HG03565 (cell line): ENCODE measurements at regions not wholly inside any gene's neighbourhood (a gene's known extent, or its start where the extent isn't known, plus 50 kb on each side); places are given as distances from the start of the nearest gene placed in this dataset.

Source experiments
- ATAC-seq: cut with Tn5 transposase; IDR thresholded peaks from one replicate; pipeline ENCODE4 v1.9.1; 2021; ENCODE audit warnings: mild to moderate bottlenecking, moderate library complexity; ENCODE audit not compliant: unreplicated experiment

DNA sequence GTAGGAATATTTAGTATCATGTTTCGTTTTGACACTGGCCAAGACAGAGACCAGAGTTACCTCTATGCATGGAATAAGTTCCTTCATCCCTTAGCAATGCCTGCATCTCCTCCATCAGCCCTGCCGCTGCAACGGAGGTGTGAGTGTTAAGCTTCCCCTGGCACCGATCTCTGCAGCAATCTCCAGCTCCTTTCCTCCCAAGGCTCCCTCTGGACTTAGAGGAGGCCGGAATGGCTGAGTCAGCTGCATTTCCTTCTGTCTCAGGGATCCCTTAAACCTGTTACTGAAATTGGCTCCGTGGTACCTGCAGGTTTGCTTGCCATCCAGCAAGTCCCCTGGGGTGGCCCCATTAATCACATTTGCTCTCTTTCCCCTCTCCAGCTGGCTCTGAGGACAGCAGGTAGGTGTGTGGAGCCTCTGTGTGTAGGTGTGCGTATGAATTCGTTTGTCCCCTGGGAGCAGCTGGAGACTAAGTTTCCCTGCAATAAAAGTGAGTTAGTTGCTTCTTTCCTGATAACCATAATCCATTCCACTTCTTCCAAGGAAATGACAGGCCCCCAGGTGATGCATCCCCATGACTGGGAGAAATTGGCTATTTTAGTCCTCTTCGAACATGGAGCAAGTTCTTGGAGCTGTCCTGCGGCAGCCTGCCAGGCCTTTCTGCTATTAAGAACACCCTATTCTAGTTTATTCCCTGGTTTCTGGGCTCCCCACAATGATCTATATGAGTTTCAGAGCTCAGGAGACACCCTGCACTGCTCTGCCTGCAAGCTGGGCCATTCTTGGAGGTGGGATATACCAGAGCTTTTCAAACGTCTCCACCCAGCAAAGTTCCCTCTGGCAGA is 457.2 kb upstream of the CADM1 start:
- ATAC-seq, result no peak

DNA sequence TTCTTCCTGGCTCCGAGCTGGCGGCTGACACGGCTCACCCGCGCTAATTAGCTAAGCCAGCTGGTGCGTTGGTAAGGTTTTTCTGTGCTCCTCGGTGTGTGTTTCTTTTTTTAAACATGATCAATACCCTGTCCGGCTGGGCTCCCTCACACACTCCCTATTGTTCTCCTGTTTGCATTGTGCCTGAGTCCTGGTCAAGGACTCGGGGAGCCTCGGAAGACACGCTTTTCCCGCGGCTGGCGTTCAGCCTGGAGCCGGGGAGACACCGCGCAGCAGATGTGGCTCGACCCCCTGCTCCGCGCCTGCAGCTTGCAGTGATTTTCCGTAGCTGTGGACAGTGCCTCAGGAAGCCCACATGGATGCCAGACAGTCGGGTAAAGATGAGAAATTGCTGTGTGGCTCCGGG is 454.9 kb upstream of the CADM1 start:
- no peak for ATAC-seq

DNA sequence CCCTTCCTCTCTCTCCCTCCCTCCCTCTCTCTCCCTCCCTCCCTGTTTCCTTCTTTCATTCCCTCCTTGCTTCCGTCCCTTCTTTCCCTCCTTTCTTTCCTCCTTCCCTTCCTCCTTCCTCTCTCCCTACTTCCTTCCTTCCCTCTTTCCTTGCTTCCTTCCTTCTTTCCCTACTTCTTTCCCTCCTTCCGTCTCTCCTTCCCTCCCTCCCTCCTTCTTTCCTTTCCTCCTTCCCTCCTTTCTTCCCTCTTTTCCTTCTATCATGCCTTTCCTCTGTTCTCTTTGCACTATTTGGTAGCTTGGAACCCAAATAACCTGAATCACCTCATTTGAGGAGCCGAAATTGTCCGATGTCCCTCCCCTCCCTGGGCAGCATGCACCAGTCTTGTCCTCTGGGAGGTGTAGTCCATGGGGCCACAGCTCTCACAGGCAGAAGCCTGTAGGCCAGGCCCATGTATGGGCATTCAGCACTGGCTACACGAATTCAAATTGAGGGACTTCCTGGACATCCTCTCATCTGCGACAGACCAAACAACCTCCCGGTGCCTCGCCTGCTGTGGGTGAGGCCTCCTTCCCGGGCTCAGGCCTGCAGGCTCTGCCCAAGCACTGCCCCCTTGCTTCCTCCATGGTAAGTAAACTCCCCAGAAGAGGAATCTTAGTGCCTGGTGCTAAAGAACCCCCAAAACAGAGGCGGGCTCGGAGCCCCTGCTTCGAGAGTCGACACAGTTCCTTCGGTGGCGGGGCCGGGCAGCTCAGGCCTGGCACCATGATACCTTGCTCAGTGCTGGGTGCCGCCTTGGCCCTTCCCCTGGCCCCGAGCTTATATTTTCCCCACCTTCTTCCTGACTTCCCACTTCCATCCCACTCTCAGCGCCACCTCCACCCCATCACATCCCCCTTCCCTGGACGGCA is 454.1 kb upstream of the CADM1 start:
- no peak for ATAC-seq

- ATAC-seq, result no peak
Measured at GRCh38 chr11:115955803-115956202, 451.6 kb upstream of the CADM1 start.

- ATAC-seq, result no peak
Measured at GRCh38 chr11:115950660-115951059, 446.4 kb upstream of the CADM1 start.

- ATAC-seq, result no peak
Measured at GRCh38 chr11:115944596-115944995, 440.4 kb upstream of the CADM1 start.

DNA sequence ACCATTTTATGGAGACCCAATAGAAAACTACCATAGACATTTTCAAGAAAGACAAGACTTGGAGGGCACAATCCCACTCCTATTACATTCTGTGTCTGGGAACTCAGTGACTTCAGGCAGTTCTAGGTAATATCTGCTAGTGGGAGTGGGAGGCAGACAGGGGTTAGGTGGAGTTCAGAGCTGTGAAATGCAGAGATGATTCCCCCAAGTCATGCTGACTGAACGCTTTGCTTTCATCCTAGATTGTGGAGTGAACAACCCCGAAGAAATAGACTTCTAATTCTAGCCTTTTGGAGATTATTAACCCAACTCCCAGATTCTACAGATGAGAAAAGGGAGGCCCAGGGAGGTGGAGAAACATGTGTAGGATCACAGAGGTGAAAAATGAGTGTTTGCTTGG is 437.8 kb upstream of the CADM1 start:
- no peak for ATAC-seq

DNA sequence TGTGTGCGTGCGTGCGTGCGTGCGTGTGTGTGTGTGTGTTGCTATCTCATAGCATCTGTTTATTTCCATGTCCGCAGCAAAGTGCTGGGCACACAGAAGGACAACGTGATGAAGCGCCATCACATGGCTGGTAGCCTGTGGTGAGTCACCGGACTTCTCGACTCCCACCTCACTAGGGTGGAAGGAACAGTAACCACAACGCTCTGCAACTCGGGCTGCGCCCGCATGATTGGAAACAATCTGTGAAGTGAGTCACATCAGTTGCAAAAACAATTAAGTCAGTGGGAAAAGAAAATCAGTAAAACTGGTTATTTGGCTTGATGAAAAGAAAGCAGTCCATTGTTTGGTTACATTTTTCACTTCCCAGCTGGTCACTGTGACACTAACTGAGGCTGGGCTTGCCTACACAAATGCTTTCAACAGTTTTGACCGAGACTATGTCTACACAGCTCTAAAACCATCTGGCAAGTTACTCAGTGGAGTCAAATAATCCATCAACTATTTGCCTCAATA is 437.3 kb upstream of the CADM1 start:
- ATAC-seq, result no peak

GRCh38 chr11:115941044-115941443 is 436.8 kb upstream of the CADM1 start:
- no peak for ATAC-seq

DNA sequence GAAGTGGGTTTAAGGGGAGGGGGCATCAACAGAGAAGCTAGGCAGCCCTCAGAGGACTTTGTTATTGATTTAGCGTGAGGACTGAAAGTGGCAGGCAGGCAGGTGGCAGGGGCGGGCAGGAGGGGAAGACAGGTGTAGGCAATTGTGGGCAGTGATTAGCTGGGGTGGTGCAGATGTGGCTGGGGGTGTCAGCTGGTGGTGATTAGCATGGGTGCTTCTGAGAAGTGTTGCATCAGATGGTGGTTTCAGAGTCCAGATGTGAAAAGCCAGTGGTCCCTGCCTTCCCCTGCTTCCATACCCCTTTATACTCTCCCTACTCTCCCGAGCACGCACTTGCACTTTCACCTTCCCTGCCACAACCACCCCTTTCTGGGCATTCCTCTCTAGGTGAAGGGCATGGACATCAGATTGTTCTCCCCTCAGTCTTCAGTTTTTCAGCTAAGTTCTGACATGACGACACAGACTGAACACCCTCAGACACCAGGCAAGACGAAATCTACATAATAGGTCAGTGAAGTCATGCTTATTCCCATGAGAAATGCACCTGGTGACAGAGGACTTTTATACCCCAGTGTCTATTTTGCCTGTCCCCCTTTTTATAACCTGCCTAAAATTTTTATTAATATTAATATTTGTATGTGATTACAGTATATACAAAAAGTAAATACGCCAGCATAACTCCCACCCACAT is 435.7 kb upstream of the CADM1 start:
- no peak for ATAC-seq

GRCh38 chr11:115939104-115939730 is 435.0 kb upstream of the CADM1 start:
- no peak for ATAC-seq

DNA sequence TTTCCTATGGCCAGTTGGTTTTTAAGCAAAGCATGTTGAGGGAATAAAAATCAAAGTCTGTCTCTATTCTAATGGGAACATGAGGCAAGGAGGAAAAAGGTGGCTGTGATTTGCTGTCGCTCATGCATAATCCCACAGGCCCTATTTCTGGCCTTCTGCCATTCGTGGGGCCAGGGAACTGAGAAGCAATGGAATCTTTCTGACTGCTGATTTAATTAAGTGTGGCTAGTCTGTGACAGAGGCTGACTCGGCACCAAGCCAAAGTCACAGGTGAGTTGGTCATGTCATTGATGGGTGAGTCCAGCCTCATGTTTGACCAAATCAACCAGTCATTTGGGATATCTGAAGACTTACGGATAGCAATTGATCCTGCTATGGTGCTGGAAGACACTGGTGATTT is 429.3 kb upstream of the CADM1 start:
- ATAC-seq, result no peak

DNA sequence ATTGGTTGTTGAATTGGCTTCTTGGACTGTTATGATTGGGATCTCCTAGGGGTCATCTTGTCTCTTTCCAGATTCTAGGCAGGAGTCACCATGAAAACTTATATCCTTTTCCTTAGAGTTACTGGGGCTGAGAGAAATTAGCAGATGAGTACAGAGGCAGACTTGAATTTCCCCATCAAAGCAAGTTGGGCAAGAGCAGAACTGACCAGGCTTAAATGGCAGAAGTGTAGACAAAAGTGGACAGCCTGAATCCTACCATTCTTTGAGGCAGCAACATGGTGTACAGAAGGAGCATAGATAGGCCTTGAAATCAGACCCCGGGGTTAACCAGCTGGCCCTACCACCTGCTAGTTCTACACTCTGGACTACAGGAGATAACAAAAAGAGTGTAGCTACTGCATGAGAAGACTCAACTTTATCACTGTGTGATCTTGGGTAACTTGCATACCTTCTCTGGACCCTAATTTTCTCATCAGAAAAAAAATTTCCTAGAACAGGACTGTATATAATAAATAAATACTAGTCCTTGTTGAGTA is 427.4 kb upstream of the CADM1 start:
- ATAC-seq, result no peak

- ATAC-seq, result no peak
Measured at GRCh38 chr11:115930886-115931547, 426.8 kb upstream of the CADM1 start.

GRCh38 chr11:115930291-115930690 is 426.1 kb upstream of the CADM1 start:
- no peak for ATAC-seq

DNA sequence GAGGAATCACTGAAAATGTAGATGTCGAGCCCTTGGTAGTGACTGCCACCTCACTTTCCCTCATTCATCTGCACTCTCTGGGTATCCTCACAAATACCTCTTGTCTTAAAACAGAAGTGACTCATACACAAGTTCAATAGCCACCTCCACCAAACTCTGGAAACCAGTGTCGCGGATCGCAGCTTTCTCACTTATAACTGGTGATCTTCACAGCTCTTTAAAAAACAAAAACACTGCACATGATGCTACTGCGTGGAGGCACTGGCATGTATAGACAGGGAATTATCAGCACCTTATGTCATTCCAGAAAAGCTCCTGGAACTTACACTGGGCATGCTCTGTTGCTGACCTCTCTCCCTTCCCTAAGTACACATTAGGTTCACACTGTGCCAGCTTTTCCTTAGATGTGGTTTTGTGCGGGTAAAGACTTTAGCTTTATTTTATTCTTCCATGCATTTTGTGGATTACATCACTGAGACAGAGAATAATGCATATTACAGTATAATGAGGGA is 425.5 kb upstream of the CADM1 start:
- peak; percentile 32 for ATAC-seq

DNA sequence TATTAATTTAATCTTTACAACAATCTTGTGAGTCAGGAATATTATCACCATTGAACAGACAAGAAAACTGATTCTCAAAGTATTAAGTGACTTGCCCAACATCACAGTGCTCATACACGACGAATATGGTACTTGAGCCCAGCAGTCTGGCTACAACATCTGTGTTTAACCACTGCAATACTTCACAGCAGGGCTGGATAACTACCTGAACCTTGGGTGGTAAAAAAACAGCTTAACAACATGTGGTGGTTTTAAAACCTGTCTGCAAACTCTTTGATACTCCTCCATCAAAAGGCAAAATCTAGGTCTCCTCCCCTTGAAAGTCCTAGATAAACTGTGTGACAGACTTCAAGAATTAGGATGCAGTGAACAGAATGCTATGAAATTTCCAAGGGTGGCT is 424.6 kb upstream of the CADM1 start:
- ATAC-seq, result no peak

DNA sequence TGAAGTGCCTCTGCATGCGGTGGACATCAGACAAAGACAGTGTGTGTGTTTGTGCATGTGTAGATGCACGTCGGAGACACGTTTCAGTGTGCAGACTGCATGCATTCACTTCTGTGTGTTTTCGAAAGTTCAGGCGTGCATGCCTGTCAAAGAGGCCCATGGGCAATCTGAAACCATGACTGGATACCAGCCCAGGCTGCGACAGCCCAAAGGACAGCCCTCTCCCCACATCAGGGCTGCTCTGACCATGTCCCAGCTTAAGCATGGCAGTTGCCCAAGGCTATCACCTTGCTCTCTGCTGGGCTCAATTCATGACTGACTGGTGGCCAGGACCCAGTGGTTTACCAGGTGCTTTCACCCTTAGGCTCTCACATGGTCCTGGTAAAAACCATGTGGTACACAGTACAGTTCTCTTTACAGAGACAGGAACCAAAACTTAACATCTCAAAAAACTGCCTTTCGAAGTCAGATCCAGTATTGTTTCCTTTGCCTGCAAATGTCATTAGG is 423.7 kb upstream of the CADM1 start:
- peak; percentile 20 for ATAC-seq

GRCh38 chr11:115926601-115927000 is 422.4 kb upstream of the CADM1 start:
- ATAC-seq, result no peak
